ENCODE measurements at regions not wholly inside any gene's neighbourhood (a gene's known extent, or its start where the extent isn't known, plus 50 kb on each side); places are given as distances from the start of the nearest gene placed in this dataset.
"Not testable (repeated sequence)": the region's sequence is repeated elsewhere in the genome, so short reads cannot be mapped to it uniquely, and the experiment has no call there.

- no peak for DNase-seq (ENCODE audit: low read depth in 4 of 4, low spot score in 2 of 4)
These were observed 70.0 kb downstream of the LMO4 start for GRCh38 chr1:87398641-87399040.

- DNase-seq (ENCODE audit: low read depth in 4 of 4, low spot score in 2 of 4): no peak
These were observed 70.6 kb downstream of the LMO4 start for GRCh38 chr1:87399264-87399663.

- no peak for DNase-seq (ENCODE audit: low read depth in 4 of 4, low spot score in 2 of 4)
These were observed 71.0 kb downstream of the LMO4 start for GRCh38 chr1:87399701-87400100.

- DNase-seq (ENCODE audit: low read depth in 4 of 4, low spot score in 2 of 4): no peak
These were observed 72.1 kb downstream of the LMO4 start for GRCh38 chr1:87400813-87401212.

- no peak for DNase-seq (ENCODE audit: low read depth in 4 of 4, low spot score in 2 of 4)
These were observed 73.7 kb downstream of the LMO4 start for GRCh38 chr1:87402241-87403002.

- DNase-seq (ENCODE audit: low read depth in 4 of 4, low spot score in 2 of 4): no peak
These were observed 74.6 kb downstream of the LMO4 start for GRCh38 chr1:87403061-87403820.

- no peak for DNase-seq (ENCODE audit: low read depth in 4 of 4, low spot score in 2 of 4)
These were observed 75.6 kb downstream of the LMO4 start for GRCh38 chr1:87404296-87404695.

GRCh38 chr1:87408665-87409248 lies 80.1 kb downstream of the LMO4 start:
- DNase-seq (ENCODE audit: low read depth in 4 of 4, low spot score in 2 of 4): no peak

GRCh38 chr1:87410776-87411480 lies 82.2 kb downstream of the LMO4 start:
- DNase-seq (ENCODE audit: low read depth in 4 of 4, low spot score in 2 of 4): no peak

- DNase-seq (ENCODE audit: low read depth in 4 of 4, low spot score in 2 of 4): not testable (repeated sequence)
These were observed 85.2 kb downstream of the LMO4 start for GRCh38 chr1:87413846-87414245.

GRCh38 chr1:87418048-87418447 lies 89.4 kb downstream of the LMO4 start:
- no peak for DNase-seq (ENCODE audit: low read depth in 4 of 4, low spot score in 2 of 4)

GRCh38 chr1:87421809-87422208 lies 93.1 kb downstream of the LMO4 start:
- no peak for DNase-seq (ENCODE audit: low read depth in 4 of 4, low spot score in 2 of 4)

- DNase-seq (ENCODE audit: low read depth in 4 of 4, low spot score in 2 of 4): no peak
These were observed 95.9 kb downstream of the LMO4 start for GRCh38 chr1:87424541-87424940.

- no peak for DNase-seq (ENCODE audit: low read depth in 4 of 4, low spot score in 2 of 4)
These were observed 98.0 kb downstream of the LMO4 start for GRCh38 chr1:87426463-87427249.

GRCh38 chr1:87428367-87428766 lies 99.7 kb downstream of the LMO4 start:
- DNase-seq (ENCODE audit: low read depth in 4 of 4, low spot score in 2 of 4): no peak

GRCh38 chr1:87428883-87429282 lies 100.2 kb downstream of the LMO4 start:
- no peak for DNase-seq (ENCODE audit: low read depth in 4 of 4, low spot score in 2 of 4)

GRCh38 chr1:87432685-87433084 lies 104.0 kb downstream of the LMO4 start:
- DNase-seq (ENCODE audit: low read depth in 4 of 4, low spot score in 2 of 4): no peak

- not testable (repeated sequence) for DNase-seq (ENCODE audit: low read depth in 4 of 4, low spot score in 2 of 4)
These were observed 104.4 kb downstream of the LMO4 start for GRCh38 chr1:87433101-87433500.

GRCh38 chr1:87435484-87435883 lies 106.8 kb downstream of the LMO4 start:
- no peak for DNase-seq (ENCODE audit: low read depth in 4 of 4, low spot score in 2 of 4)

GRCh38 chr1:87436115-87436514 lies 107.4 kb downstream of the LMO4 start:
- DNase-seq (ENCODE audit: low read depth in 4 of 4, low spot score in 2 of 4): not testable (repeated sequence)

Data from left renal cortex interstitium (tissue), 4 donors.